SK-N-SH (cell line): ENCODE measurements at regions not wholly inside any gene's neighbourhood (a gene's known extent, or its start where the extent isn't known, plus 50 kb on each side); places are given as distances from the start of the nearest gene placed in this dataset.

Experiments
- CTCF ChIA-PET: fragments of 300-600, 350-600 bp; formaldehyde crosslinking; extraction: SDS; loops from one replicate; lab custom pipeline; 2021; lab: Yijun Ruan, JAX
- POLR2A ChIA-PET: fragments of 350-600 bp; sonication (Branson Sonifier 250); formaldehyde crosslinking; extraction: SDS; loops from one replicate; lab custom pipeline; 2020; ENCODE audit warnings: antibody characterized with exemption, inconsistent platforms; lab: Yijun Ruan, JAX
- DNase-seq: peaks from one replicate; pipeline ENCODE4 v3.0.0; 2012
- H2AFZ ChIP-seq: fragments of 200-600 bp; sonication (generic); 2 replicates; pipeline ENCODE4 v1.8.1; 2016; ENCODE audit warnings: antibody characterized with exemption, mild to moderate bottlenecking, low read depth
- H3F3A ChIP-seq: fragments of 200-600 bp; sonication (generic); replicated peaks from 2 replicates; pipeline ENCODE3; 2016; ENCODE audit warnings: antibody characterized with exemption, mild to moderate bottlenecking; ENCODE audit not compliant: insufficient read depth
- H3K27ac ChIP-seq, 2 experiments: fragments of 200-500 bp in 1 of 2; fragments of 200-600 bp in 1 of 2; sonication (Bioruptor generic) in 1 of 2; sonication (generic), shearing (Covaris generic) in 1 of 2; 2 replicates each; pipeline versions ENCODE4 v1.5.1 to v1.6.1; 2014 to 2016; ENCODE audit warnings: low read depth in 2 of 2, inconsistent platforms in 1 of 2, low read length in 1 of 2, mild to moderate bottlenecking in 1 of 2, mixed read lengths in 1 of 2
- H3K27me3 ChIP-seq: fragments of 200-600 bp; sonication (generic), shearing (Covaris generic); 2 replicates; pipeline ENCODE4 v1.6.1; 2016; ENCODE audit warnings: mixed run types; ENCODE audit not compliant: insufficient read depth
- H3K36me3 ChIP-seq, 2 experiments: fragments of 200-500 bp in 1 of 2; fragments of 200-600 bp in 1 of 2; sonication (Bioruptor generic) in 1 of 2; sonication (generic) in 1 of 2; replicated peaks in 1 of 2; 2 replicates each; pipeline versions ENCODE3 to v1.5.1; 2014 to 2016; ENCODE audit warnings: low read length in 1 of 2, mild to moderate bottlenecking in 1 of 2; ENCODE audit not compliant: insufficient read depth in 2 of 2, control insufficient read depth in 1 of 2
- H3K4me1 ChIP-seq, 2 experiments: fragments of 200-500 bp in 1 of 2; fragments of 200-600 bp in 1 of 2; sonication (Bioruptor generic) in 1 of 2; sonication (generic), shearing (Covaris generic) in 1 of 2; 2 replicates each; pipeline versions ENCODE4 v1.5.1 to v1.6.1; 2014 to 2016; ENCODE audit warnings: low read depth in 1 of 2, low read length in 1 of 2, mixed run types in 1 of 2; ENCODE audit not compliant: insufficient read depth in 2 of 2, control insufficient read depth in 1 of 2
- H3K4me2 ChIP-seq: fragments of 200-600 bp; sonication (generic), shearing (Covaris generic); 2 replicates; pipeline ENCODE4 v1.6.1; 2017; ENCODE audit warnings: mixed run types
- H3K4me3 ChIP-seq, 2 experiments: fragments of 200-500 bp in 1 of 2; fragments of 200-600 bp in 1 of 2; sonication (Bioruptor generic) in 1 of 2; sonication (generic), shearing (Covaris generic) in 1 of 2; 2 replicates each; pipeline versions ENCODE4 v1.5.1 to v1.8.1; 2014 to 2016; ENCODE audit warnings: low read depth in 2 of 2, inconsistent platforms in 1 of 2, low read length in 1 of 2, mild to moderate bottlenecking in 1 of 2, mixed read lengths in 1 of 2, moderate library complexity in 1 of 2
- H3K79me2 ChIP-seq: fragments of 200-600 bp; sonication (generic); 2 replicates; pipeline ENCODE4 v1.8.1; 2017; ENCODE audit warnings: mild to moderate bottlenecking; ENCODE audit not compliant: insufficient read depth
- H3K9ac ChIP-seq: fragments of 200-600 bp; sonication (generic); 2 replicates; pipeline ENCODE4 v1.6.1; 2017; ENCODE audit warnings: mixed run types
- H3K9me2 ChIP-seq: fragments of 200-600 bp; sonication (generic); 2 replicates; pipeline ENCODE4 v1.6.1; 2017; ENCODE audit warnings: mixed run types
- H3K9me3 ChIP-seq: fragments of 200-600 bp; sonication (generic); 2 replicates; pipeline ENCODE4 v1.6.1; 2017; ENCODE audit warnings: mixed run types, mild to moderate bottlenecking, moderate library complexity
- H4K20me1 ChIP-seq: fragments of 200-600 bp; sonication (generic); 2 replicates; pipeline ENCODE4 v1.6.1; 2017; ENCODE audit warnings: mild to moderate bottlenecking, mixed run types; ENCODE audit not compliant: insufficient read depth
- CHD2 ChIP-seq: fragments of 150-350 bp; IDR thresholded peaks from 2 replicates; pipeline ENCODE4 v1.6.1; 2018; ENCODE audit warnings: low read length; ENCODE audit not compliant: partially characterized antibody
- ELF1 ChIP-seq: IDR thresholded peaks from 2 replicates; pipeline ENCODE4 v1.4.0; 2012
- GABPA ChIP-seq: IDR thresholded peaks from 2 replicates; pipeline ENCODE4 v1.4.0; 2012; ENCODE audit warnings: low read depth, mild to moderate bottlenecking
- GATA2 ChIP-seq: sonication (generic); formaldehyde crosslinking; IDR thresholded peaks from 2 replicates; pipeline ENCODE4 v1.5.0; 2020; ENCODE audit warnings: mild to moderate bottlenecking, missing genetic modification reagents
- MXI1 ChIP-seq: IDR thresholded peaks from 2 replicates; pipeline ENCODE4 v1.6.1; 2012; ENCODE audit warnings: mild to moderate bottlenecking, low read depth, low read length, improper control_type of control experiment
- POLR2AphosphoS5 ChIP-seq: IDR thresholded peaks from 2 replicates; pipeline ENCODE4 v1.6.1; 2012; ENCODE audit warnings: low read depth, low read length
- RCOR1 ChIP-seq: fragments of 150-350 bp; IDR thresholded peaks from 2 replicates; pipeline ENCODE4 v1.6.1; 2017; ENCODE audit warnings: antibody characterized with exemption, low read length
- REST ChIP-seq: IDR thresholded peaks from 2 replicates; pipeline ENCODE4 v1.6.1; 2012; ENCODE audit warnings: mild to moderate bottlenecking, low read depth, low read length, moderate library complexity
- SIN3A ChIP-seq: IDR thresholded peaks from 2 replicates; pipeline ENCODE4 v1.6.1; 2012; ENCODE audit warnings: low read depth, mild to moderate bottlenecking, low read length, moderate library complexity, borderline replicate concordance
- SMC3 ChIP-seq: IDR thresholded peaks from 2 replicates; pipeline ENCODE4 v1.6.1; 2012; ENCODE audit warnings: low read depth, low read length, improper control_type of control experiment
- TAF1 ChIP-seq: IDR thresholded peaks from 2 replicates; pipeline ENCODE4 v1.6.1; 2012; ENCODE audit warnings: low read depth, mild to moderate bottlenecking, low read length, moderate library complexity, borderline replicate concordance
- USF1 ChIP-seq: IDR thresholded peaks from 2 replicates; pipeline ENCODE4 v1.4.0; 2012; ENCODE audit warnings: low read depth, borderline replicate concordance
- USF2 ChIP-seq: fragments of 150-350 bp; IDR thresholded peaks from 2 replicates; pipeline ENCODE4 v1.6.1; 2017; ENCODE audit warnings: antibody characterized with exemption, low read length, low read depth, borderline replicate concordance
- WGBS: methylation state at CpG from one replicate; pipeline ENCODE4 v1.1.6; 2017; ENCODE audit warnings: low lambda C conversion rate; 5-methylcytosine and 5-hydroxymethylcytosine counted together

GRCh38 chr4:41865981-41866798 is 69.0 kb upstream of the TMEM33 start:
- Histone ChIP-seq H3F3A (no peaks in the 10 kb centered on the region), H3K4me2 (no peak overlapping the region), H2AFZ (no peak overlapping the region), H4K20me1 (no peaks in the 10 kb centered on the region), H3K27ac (peak overlapping the region in 1 of 2 experiments; percentile 100; a peak in 2 of 4 replicates), H3K9ac (no peak overlapping the region), H3K36me3 (peaks cover 0 to 3% of the 10 kb centered on the region in 2 experiments), H3K79me2 (no peaks in the 10 kb centered on the region), H3K9me2 (no peaks in the 10 kb centered on the region), H3K9me3 (no peaks in the 10 kb centered on the region), H3K27me3 (no peaks in the 10 kb centered on the region), H3K4me3 (no peak overlapping the region), H3K4me1 (peaks cover 0 to 46% of the 10 kb centered on the region in 2 experiments; a peak in 2 of 4 replicates)
- WGBS: 83% methylated on average over 37 of the region's 42 CpGs
- POLR2A ChIA-PET: interaction anchor here (1.9 to 11.8 kb wide), 2 partner anchors 9 to 12 kb away, joined by 4 to 524 read pairs; no protein-coding TSS in a partner anchor
- TF ChIP-seq ELF1 (no peak), RCOR1 (no peak), TAF1 (no peak), SMC3 (no peak), GATA2 (no peak), USF1 (no peak), REST (no peak), SIN3A (no peak), GABPA (no peak), POLR2AphosphoS5 (no peak), USF2 (no peak), CHD2 (no peak), MXI1 (no peak)
- CTCF ChIA-PET: interaction anchor here (0.6 to 6.4 kb wide), 3 partner anchors 9 to 115 kb away, joined by 3 to 34 read pairs (median 7); no protein-coding TSS in a partner anchor
- DNase-seq: no peak
